ENCODE measurements at regions not wholly inside any gene's neighbourhood (a gene's known extent, or its start where the extent isn't known, plus 50 kb on each side); places are given as distances from the start of the nearest gene placed in this dataset.

DNA sequence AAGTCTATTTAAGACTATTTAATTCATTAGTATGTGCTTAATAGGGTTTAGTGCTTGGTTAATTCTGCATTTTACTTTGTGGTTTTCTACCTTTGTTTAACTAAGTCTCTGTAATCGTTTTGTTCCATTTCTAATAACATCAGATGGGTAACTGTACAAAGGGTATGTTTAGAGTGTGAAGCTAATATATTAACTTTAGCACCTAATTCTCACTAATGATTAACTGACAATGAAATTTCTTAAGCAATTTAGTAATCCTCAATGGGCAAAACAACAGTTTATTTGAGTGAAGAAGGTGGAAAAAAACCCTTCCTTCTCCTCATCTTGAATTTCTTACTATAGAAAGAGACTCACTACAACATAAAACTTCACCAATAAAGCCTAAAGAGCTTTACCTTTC lies 448.1 kb upstream of the MIR17HG start:
- TF ChIP-seq POLR2A (IDR thresholded peaks at IDR 0.05): no peak
- TF ChIP-seq POLR2AphosphoS5 (IDR thresholded peaks at IDR 0.05): no peak

Measured in prostate gland (tissue), 1 donor.